Caco-2 (cell line): ENCODE measurements at regions not wholly inside any gene's neighbourhood (a gene's known extent, or its start where the extent isn't known, plus 50 kb on each side); places are given as distances from the start of the nearest gene placed in this dataset.

Experiments used
- BruUV-seq: library from RNA; stranded (reverse); fragments of 400-500 nt; replicated peaks from 2 replicates; lab custom pipeline; 2021; lab: Mats Ljungman, UMichigan
- CTCF ChIA-PET: fragments of 300-600 bp; sonication (Branson Sonifier 250); formaldehyde crosslinking; loops from one replicate; lab custom pipeline; 2022; ENCODE audit warnings: antibody characterized with exemption; lab: Charles Lee
- POLR2A ChIA-PET: fragments of 300-600 bp; sonication (Branson Sonifier 250); formaldehyde crosslinking; loops from one replicate; lab custom pipeline; 2022; ENCODE audit warnings: antibody characterized with exemption; lab: Charles Lee
- DNase-seq, 2 experiments: peaks; one replicate each; pipeline versions ENCODE4 v3.0.0 to v3.0.0-alpha.2; 2020 to 2022
- H3K27me3 ChIP-seq: replicated peaks from 2 replicates; pipeline ENCODE4 v1.6.0; 2011; ENCODE audit warnings: low read length; ENCODE audit not compliant: control insufficient read depth, insufficient read depth
- H3K36me3 ChIP-seq: 2 replicates; pipeline ENCODE4 v1.5.1; 2011; ENCODE audit warnings: low read length; ENCODE audit not compliant: control insufficient read depth, insufficient read depth
- H3K4me1 ChIP-seq: fragments of 250-450 bp; sonication (Bioruptor Pico); 2 replicates; pipeline ENCODE4 v1.5.1; 2020; ENCODE audit warnings: mild to moderate bottlenecking
- H3K4me3 ChIP-seq: 2 replicates; pipeline ENCODE4 v1.5.1; 2011; ENCODE audit warnings: low read depth, mild to moderate bottlenecking, control low read depth, low read length
- H3K9me3 ChIP-seq: fragments of 250-450 bp; sonication (Bioruptor Pico); 2 replicates; pipeline ENCODE4 v1.5.1; 2020; ENCODE audit warnings: mild to moderate bottlenecking, moderate library complexity
- H3K27ac Mint-ChIP-seq: one replicate; pipeline ENCODE4 v1.8.0; 2022; ENCODE audit warnings: mixed read lengths; ENCODE audit not compliant: unreplicated experiment
- H3K27me3 Mint-ChIP-seq: one replicate; pipeline ENCODE4 v1.8.0; 2022; ENCODE audit warnings: mixed read lengths; ENCODE audit not compliant: insufficient read depth, unreplicated experiment
- H3K36me3 Mint-ChIP-seq: one replicate; pipeline ENCODE4 v1.8.0; 2022; ENCODE audit warnings: mild to moderate bottlenecking, mixed read lengths; ENCODE audit not compliant: insufficient read depth, unreplicated experiment
- H3K4me1 Mint-ChIP-seq: one replicate; pipeline ENCODE4 v1.8.0; 2022; ENCODE audit warnings: low read depth, mixed read lengths; ENCODE audit not compliant: unreplicated experiment
- H3K4me3 Mint-ChIP-seq: one replicate; pipeline ENCODE4 v1.8.0; 2022; ENCODE audit warnings: mild to moderate bottlenecking, moderate library complexity, mixed read lengths; ENCODE audit not compliant: unreplicated experiment
- H3K9me3 Mint-ChIP-seq: one replicate; pipeline ENCODE4 v1.8.0; 2022; ENCODE audit warnings: mixed read lengths; ENCODE audit not compliant: unreplicated experiment
- CTCF ChIP-seq, 2 experiments: fragments of 200-600 bp in 1 of 2; IDR thresholded peaks; 1 replicate in 1 of 2; 2 replicates in 1 of 2; pipeline versions ENCODE4 v1.5.1 to v1.8.0; 2011 to 2022; ENCODE audit warnings: antibody characterized with exemption in 1 of 2, control low read depth in 1 of 2, inconsistent platforms in 1 of 2, low read depth in 1 of 2, low read length in 1 of 2, mild to moderate bottlenecking in 1 of 2, moderate library complexity in 1 of 2; ENCODE audit not compliant: insufficient read depth in 1 of 2, severe bottlenecking in 1 of 2, unreplicated experiment in 1 of 2
- intact Hi-C: fragments of 100-400 bp; cut with micrococcal nuclease; formaldehyde crosslinking; loops from one replicate; pipeline ENCODE4 v1.10.0; 2022; ENCODE audit not compliant: unreplicated experiment

GRCh38 chr5:168104350-168104749 is 187.1 kb upstream of the WWC1 start:
- ChIA-PET CTCF (no interaction called here), POLR2A (no interaction called here)
- H3K4me3 Mint-ChIP-seq = no peak overlapping the region
- Histone ChIP-seq H3K27me3 (no peaks in the 10 kb centered on the region; the same call in 1 of the 2 replicates), H3K36me3 (no peaks in the 10 kb centered on the region), H3K9me3 (no peaks in the 10 kb centered on the region), H3K4me3 (no peak overlapping the region), H3K4me1 (peaks cover 11% of the 10 kb centered on the region)
- no peaks in the 10 kb centered on the region for H3K9me3 Mint-ChIP-seq
- no TSS peak for BruUV-seq
- H3K27me3 Mint-ChIP-seq = peaks cover 13% of the 10 kb centered on the region
- DNase-seq = no peak
- no peak for TF ChIP-seq CTCF (IDR thresholded peaks at IDR 0.05; ENCODE audit: insufficient read depth in 1 of 2, low read depth in 1 of 2, low read length in 1 of 2, severe bottlenecking in 1 of 2, unreplicated experiment in 1 of 2)
- no peaks in the 10 kb centered on the region for H3K36me3 Mint-ChIP-seq
- intact Hi-C loops = no loop called here
- H3K27ac Mint-ChIP-seq = no peak overlapping the region
- H3K4me1 Mint-ChIP-seq = peaks cover 9% of the 10 kb centered on the region

GRCh38 chr5:168104811-168105481 is 186.5 kb upstream of the WWC1 start:
- no peaks in the 10 kb centered on the region for H3K36me3 Mint-ChIP-seq
- no peak overlapping the region for H3K4me3 ChIP-seq
- ChIA-PET POLR2A (no interaction called here), CTCF (no interaction called here)
- intact Hi-C loops = no loop called here
- DNase-seq = no peak
- peaks cover 11% of the 10 kb centered on the region for H3K4me1 ChIP-seq
- no peaks in the 10 kb centered on the region; the same call in 1 of the 2 replicates for H3K27me3 ChIP-seq
- H3K27me3 Mint-ChIP-seq = peaks cover 11% of the 10 kb centered on the region
- peak; percentile 13 to 15 for TF ChIP-seq CTCF (IDR thresholded peaks at IDR 0.05; ENCODE audit: insufficient read depth in 1 of 2, low read depth in 1 of 2, low read length in 1 of 2, severe bottlenecking in 1 of 2, unreplicated experiment in 1 of 2)
- no peak overlapping the region for H3K27ac Mint-ChIP-seq
- peaks cover 9% of the 10 kb centered on the region for H3K4me1 Mint-ChIP-seq
- BruUV-seq = no TSS peak
- no peak overlapping the region for H3K4me3 Mint-ChIP-seq
- H3K36me3 ChIP-seq = no peaks in the 10 kb centered on the region
- H3K9me3 ChIP-seq = no peaks in the 10 kb centered on the region
- no peaks in the 10 kb centered on the region for H3K9me3 Mint-ChIP-seq

GRCh38 chr5:168106008-168106761 is 185.3 kb upstream of the WWC1 start:
- intact Hi-C loops = no loop called here
- DNase-seq = peak in 1 of 2 experiments; percentile 15
- ChIA-PET POLR2A (no interaction called here), CTCF (no interaction called here)
- Mint-ChIP-seq H3K9me3 (no peaks in the 10 kb centered on the region), H3K4me1 (peaks cover 9% of the 10 kb centered on the region), H3K4me3 (no peak overlapping the region), H3K27me3 (peaks cover 12% of the 10 kb centered on the region), H3K36me3 (no peaks in the 10 kb centered on the region), H3K27ac (no peak overlapping the region)
- no peak for TF ChIP-seq CTCF (IDR thresholded peaks at IDR 0.05; ENCODE audit: insufficient read depth in 1 of 2, low read depth in 1 of 2, low read length in 1 of 2, severe bottlenecking in 1 of 2, unreplicated experiment in 1 of 2)
- no peak overlapping the region for H3K4me3 ChIP-seq
- no peaks in the 10 kb centered on the region for H3K36me3 ChIP-seq
- H3K4me1 ChIP-seq = peaks cover 11% of the 10 kb centered on the region
- no peaks in the 10 kb centered on the region; the same call in 1 of the 2 replicates for H3K27me3 ChIP-seq
- no TSS peak for BruUV-seq
- H3K9me3 ChIP-seq = no peaks in the 10 kb centered on the region
